GM12878 (cell line): ENCODE measurements at regions not wholly inside any gene's neighbourhood (a gene's known extent, or its start where the extent isn't known, plus 50 kb on each side); places are given as distances from the start of the nearest gene placed in this dataset.

Experiments
- ATAC-seq: fragments of 200-7000 bp; cut with Tn5 transposase; 3 replicates; pipeline ENCODE4 v1.9.1; 2020; ENCODE audit warnings: mild to moderate bottlenecking, moderate library complexity
- BruUV-seq: library from RNA; stranded (reverse); fragments of 400-500 nt; replicated peaks from 2 replicates; lab custom pipeline; 2021; lab: Mats Ljungman, UMichigan
- CTCF ChIA-PET: fragments of 300-600 bp; sonication (Branson Sonifier 250); formaldehyde crosslinking; extraction: SDS; loops from one replicate; lab custom pipeline; 2021; ENCODE audit warnings: inconsistent platforms; lab: Yijun Ruan, JAX
- POLR2A ChIA-PET: fragments of 350-600 bp; formaldehyde crosslinking; extraction: SDS; loops from one replicate; lab custom pipeline; 2021; ENCODE audit warnings: inconsistent platforms; lab: Charles Lee
- RAD21 ChIA-PET: fragments of 300-600 bp; sonication (Branson Sonifier 250); formaldehyde crosslinking; loops from one replicate; lab custom pipeline; 2023; ENCODE audit warnings: antibody characterized with exemption; ENCODE audit not compliant: unreplicated experiment; lab: Charles Lee
- SMC1A ChIA-PET: fragments of 300-600 bp; sonication (Branson Sonifier 250); formaldehyde crosslinking; loops from one replicate; lab custom pipeline; 2023; ENCODE audit not compliant: unreplicated experiment, uncharacterized antibody; lab: Charles Lee
- DNase-seq: peaks from one replicate; pipeline ENCODE4 v3.0.0-alpha.2; 2011; ENCODE audit warnings: low read depth, low spot score
- FAIRE-seq: peaks from 3 replicates; lab custom pipeline; 2011; peaks lifted over from hg19 to GRCh38; lab: Jason Lieb, UNC
- H2AFZ ChIP-seq: 2 replicates; pipeline ENCODE4 v1.6.0; 2011; ENCODE audit warnings: low read depth, low read length, control low read depth; ENCODE audit not compliant: control insufficient read depth
- H3K27ac ChIP-seq: 2 replicates; pipeline ENCODE4 v1.5.1; 2011; ENCODE audit warnings: control low read depth; ENCODE audit not compliant: control insufficient read depth, insufficient read depth
- H3K27me3 ChIP-seq, 2 experiments: replicated peaks in 1 of 2; 2 replicates each; pipeline versions ENCODE4 v1.6.0 to v1.6.1; 2011; ENCODE audit warnings: low read length in 1 of 2; ENCODE audit not compliant: control insufficient read depth in 2 of 2, insufficient read depth in 2 of 2
- H3K36me3 ChIP-seq, 2 experiments: 2 replicates each; pipeline ENCODE4 v1.5.1; 2011; ENCODE audit warnings: low read length in 1 of 2; ENCODE audit not compliant: control insufficient read depth in 2 of 2, insufficient read depth in 2 of 2
- H3K4me1 ChIP-seq: 2 replicates; pipeline ENCODE4 v1.6.1; 2011; ENCODE audit warnings: mild to moderate bottlenecking, low read length, moderate library complexity, mixed read lengths; ENCODE audit not compliant: control insufficient read depth, insufficient read depth
- H3K4me2 ChIP-seq: 2 replicates; pipeline ENCODE4 v1.6.0; 2011; ENCODE audit warnings: control low read depth; ENCODE audit not compliant: control insufficient read depth, insufficient read depth
- H3K4me3 ChIP-seq: fragments of 200-600 bp; sonication (generic); 2 replicates; pipeline ENCODE4 v1.5.1; 2016
- H3K79me2 ChIP-seq: 2 replicates; pipeline ENCODE4 v1.6.0; 2011; ENCODE audit warnings: low read length; ENCODE audit not compliant: control insufficient read depth, insufficient read depth
- H3K9ac ChIP-seq: 2 replicates; pipeline ENCODE4 v1.8.0; 2011; ENCODE audit warnings: low read length, control low read depth, mixed read lengths; ENCODE audit not compliant: control insufficient read depth, insufficient read depth
- H3K9me3 ChIP-seq: replicated peaks from 3 replicates; pipeline ENCODE4 v1.5.1; 2011; ENCODE audit warnings: mild to moderate bottlenecking, low read length; ENCODE audit not compliant: control insufficient read depth, insufficient read depth
- H4K20me1 ChIP-seq: 2 replicates; pipeline ENCODE4 v1.6.0; 2011; ENCODE audit not compliant: control insufficient read depth, insufficient read depth
- BCL3 ChIP-seq: IDR thresholded peaks from 2 replicates; pipeline ENCODE4 v1.6.1; 2011; ENCODE audit warnings: borderline replicate concordance, low read depth, mild to moderate bottlenecking, moderate library complexity, low read length; ENCODE audit not compliant: insufficient read depth, poor library complexity, severe bottlenecking
- CBFB ChIP-seq: IDR thresholded peaks from 2 replicates; pipeline ENCODE4 v1.6.1; 2016; ENCODE audit warnings: antibody characterized with exemption, low read depth
- ESRRA ChIP-seq: IDR thresholded peaks from 2 replicates; pipeline ENCODE4 v1.6.1; 2012; ENCODE audit warnings: mild to moderate bottlenecking, low read length, improper control_type of control experiment
- IKZF1 ChIP-seq: fragments of 450-650 bp; conservative IDR thresholded peaks from 2 replicates; pipeline ENCODE4 v1.6.1; 2017; ENCODE audit warnings: antibody characterized with exemption, mild to moderate bottlenecking
- IKZF2 ChIP-seq, 2 experiments: fragments of 450-650 bp; IDR thresholded peaks; 2 replicates each; pipeline ENCODE4 v1.6.1; 2017; ENCODE audit warnings: mild to moderate bottlenecking in 2 of 2, moderate library complexity in 2 of 2
- MAX ChIP-seq: IDR thresholded peaks from 2 replicates; pipeline ENCODE4 v1.6.1; 2012; ENCODE audit warnings: low read depth, low read length, improper control_type of control experiment
- RUNX3 ChIP-seq: IDR thresholded peaks from 2 replicates; pipeline ENCODE4 v1.6.1; 2012; ENCODE audit warnings: low read length, inconsistent platforms
- SKIL ChIP-seq: fragments of 450-650 bp; IDR thresholded peaks from 2 replicates; pipeline ENCODE4 v1.6.1; 2017; ENCODE audit warnings: mild to moderate bottlenecking, low read depth, inconsistent platforms; ENCODE audit not compliant: poor library complexity, severe bottlenecking
- WGBS: methylation state at CpG from one replicate; pipeline ENCODE4 v1.1.6; 2016; ENCODE audit warnings: low lambda C conversion rate; ENCODE audit not compliant: insufficient replicate concordance, insufficient coverage; ENCODE audit errors: missing lambda C conversion rate; 5-methylcytosine and 5-hydroxymethylcytosine counted together
- in situ Hi-C: fragments of 300-500 bp; cut with MboI; formaldehyde crosslinking; loops from 9 replicates; pipeline ENCODE4 v1.14.3; 2018; ENCODE audit warnings: mixed read lengths
- intact Hi-C: fragments of 100-400 bp; cut with micrococcal nuclease; formaldehyde crosslinking; loops from one replicate; pipeline ENCODE4 v1.14.2; 2022; ENCODE audit not compliant: unreplicated experiment

- in situ Hi-C loops: no loop called here
- no peak for FAIRE-seq
- Histone ChIP-seq H4K20me1 (no peaks in the 10 kb centered on the region), H3K36me3 (no peaks in the 10 kb centered on the region), H3K9ac (no peak overlapping the region), H3K9me3 (peaks cover 3% of the 10 kb centered on the region; the same call in 2 of the 3 replicates), H3K4me3 (no peak overlapping the region), H3K27ac (no peak overlapping the region), H2AFZ (no peak overlapping the region), H3K4me2 (no peak overlapping the region), H3K4me1 (peaks cover 2% of the 10 kb centered on the region), H3K27me3 (no peaks in the 10 kb centered on the region), H3K79me2 (no peaks in the 10 kb centered on the region)
- no peak for DNase-seq
- 0 out of 3 replicates have a peak, but pooled peaks have one; percentile 24 for ATAC-seq
- no peak for TF ChIP-seq IKZF2 (IDR thresholded peaks at IDR 0.05)
- no peak for TF ChIP-seq RUNX3
- TF ChIP-seq ESRRA: no peak
- no peak for TF ChIP-seq IKZF1
- no peak for TF ChIP-seq CBFB
- no peak for TF ChIP-seq MAX
- TF ChIP-seq SKIL: no peak
- TF ChIP-seq BCL3: no peak
- ChIA-PET CTCF (interaction anchor here (0.8 to 2.0 kb wide), 2 partner anchors 15 to 392 kb away, joined by 4 read pairs; no protein-coding TSS in a partner anchor), SMC1A (interaction anchor here (0.9 to 2.5 kb wide), 3 partner anchors 10 to 44 kb away, joined by 4 to 7 read pairs (median 7); no protein-coding TSS in a partner anchor), POLR2A (no interaction called here), RAD21 (no interaction called here)
- intact Hi-C loops: no loop called here
- 19% methylated on average over 3 of the region's 3 CpGs for WGBS
- no TSS peak for BruUV-seq
These were observed 443.6 kb upstream of the HNRNPA3 start for GRCh38 chr2:176769021-176769420.
